ENCODE measurements at regions not wholly inside any gene's neighbourhood (a gene's known extent, or its start where the extent isn't known, plus 50 kb on each side); places are given as distances from the start of the nearest gene placed in this dataset.

DNA sequence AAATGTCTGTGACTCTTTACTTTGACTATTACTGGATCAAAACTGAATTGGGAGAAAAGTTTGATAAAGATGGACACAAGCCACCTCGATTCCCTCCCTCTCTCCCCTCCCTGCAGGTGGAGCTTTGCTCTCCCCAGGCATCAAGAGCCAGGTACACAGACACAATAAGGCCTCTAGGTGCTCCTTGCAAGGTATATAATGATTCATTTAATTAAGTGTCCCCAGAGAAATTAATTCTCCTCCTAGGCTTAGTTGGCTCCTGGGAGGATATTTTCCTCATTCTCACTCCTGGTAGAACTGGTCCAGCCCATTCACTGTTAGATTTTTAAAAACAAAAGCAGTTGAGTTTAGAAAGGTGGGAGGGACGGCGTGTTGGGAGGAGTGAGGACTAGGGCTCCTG lies 352.4 kb upstream of the SMIM21 start:
- TF ChIP-seq CTCF (IDR thresholded peaks at IDR 0.05 in 2 of 3, conservative IDR thresholded peaks at IDR 0.05 in 1 of 3; ENCODE audit: insufficient read depth in 2 of 3, low read depth in 1 of 3, low read length in 3 of 3) (no peak), ZZZ3 (IDR thresholded peaks at IDR 0.05) (no peak), SAFB2 (IDR thresholded peaks at IDR 0.05; ENCODE audit: borderline replicate concordance, low read depth, low read length, severe bottlenecking) (no peak), DLX4 (CRISPR knock-in tag; IDR thresholded peaks at IDR 0.05) (no peak), CHD4 (IDR thresholded peaks at IDR 0.05; ENCODE audit: insufficient read depth, insufficient replicate concordance, low read depth, low read length, poor library complexity, severe bottlenecking) (no peak), YY1 (IDR thresholded peaks at IDR 0.05; ENCODE audit: borderline replicate concordance in 1 of 3, control insufficient read depth in 1 of 3, extremely low read depth in 1 of 3, insufficient read depth in 3 of 3, insufficient read length in 1 of 3, insufficient replicate concordance in 2 of 3, low read depth in 1 of 3, low read length in 2 of 3) (no peak), HEY1 (CRISPR knock-in tag; IDR thresholded peaks at IDR 0.05; ENCODE audit: borderline replicate concordance) (no peak), EZH2 (IDR thresholded peaks at IDR 0.05; ENCODE audit: borderline replicate concordance, low read depth, low read length) (no peak), ETS2 (tag; IDR thresholded peaks at IDR 0.05; ENCODE audit: borderline replicate concordance, poor library complexity, severe bottlenecking) (no peak)
- TF ChIP-seq, protein P1, sequence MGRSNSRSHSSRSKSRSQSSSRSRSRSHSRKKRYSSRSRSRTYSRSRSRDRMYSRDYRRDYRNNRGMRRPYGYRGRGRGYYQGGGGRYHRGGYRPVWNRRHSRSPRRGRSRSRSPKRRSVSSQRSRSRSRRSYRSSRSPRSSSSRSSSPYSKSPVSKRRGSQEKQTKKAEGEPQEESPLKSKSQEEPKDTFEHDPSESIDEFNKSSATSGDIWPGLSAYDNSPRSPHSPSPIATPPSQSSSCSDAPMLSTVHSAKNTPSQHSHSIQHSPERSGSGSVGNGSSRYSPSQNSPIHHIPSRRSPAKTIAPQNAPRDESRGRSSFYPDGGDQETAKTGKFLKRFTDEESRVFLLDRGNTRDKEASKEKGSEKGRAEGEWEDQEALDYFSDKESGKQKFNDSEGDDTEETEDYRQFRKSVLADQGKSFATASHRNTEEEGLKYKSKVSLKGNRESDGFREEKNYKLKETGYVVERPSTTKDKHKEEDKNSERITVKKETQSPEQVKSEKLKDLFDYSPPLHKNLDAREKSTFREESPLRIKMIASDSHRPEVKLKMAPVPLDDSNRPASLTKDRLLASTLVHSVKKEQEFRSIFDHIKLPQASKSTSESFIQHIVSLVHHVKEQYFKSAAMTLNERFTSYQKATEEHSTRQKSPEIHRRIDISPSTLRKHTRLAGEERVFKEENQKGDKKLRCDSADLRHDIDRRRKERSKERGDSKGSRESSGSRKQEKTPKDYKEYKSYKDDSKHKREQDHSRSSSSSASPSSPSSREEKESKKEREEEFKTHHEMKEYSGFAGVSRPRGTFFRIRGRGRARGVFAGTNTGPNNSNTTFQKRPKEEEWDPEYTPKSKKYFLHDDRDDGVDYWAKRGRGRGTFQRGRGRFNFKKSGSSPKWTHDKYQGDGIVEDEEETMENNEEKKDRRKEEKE (IDR thresholded peaks at IDR 0.05; ENCODE audit: borderline replicate concordance in 1 of 2, control insufficient read depth in 1 of 2, low read depth in 2 of 2, low read length in 1 of 2), result no peak
- TF ChIP-seq, protein P2, sequence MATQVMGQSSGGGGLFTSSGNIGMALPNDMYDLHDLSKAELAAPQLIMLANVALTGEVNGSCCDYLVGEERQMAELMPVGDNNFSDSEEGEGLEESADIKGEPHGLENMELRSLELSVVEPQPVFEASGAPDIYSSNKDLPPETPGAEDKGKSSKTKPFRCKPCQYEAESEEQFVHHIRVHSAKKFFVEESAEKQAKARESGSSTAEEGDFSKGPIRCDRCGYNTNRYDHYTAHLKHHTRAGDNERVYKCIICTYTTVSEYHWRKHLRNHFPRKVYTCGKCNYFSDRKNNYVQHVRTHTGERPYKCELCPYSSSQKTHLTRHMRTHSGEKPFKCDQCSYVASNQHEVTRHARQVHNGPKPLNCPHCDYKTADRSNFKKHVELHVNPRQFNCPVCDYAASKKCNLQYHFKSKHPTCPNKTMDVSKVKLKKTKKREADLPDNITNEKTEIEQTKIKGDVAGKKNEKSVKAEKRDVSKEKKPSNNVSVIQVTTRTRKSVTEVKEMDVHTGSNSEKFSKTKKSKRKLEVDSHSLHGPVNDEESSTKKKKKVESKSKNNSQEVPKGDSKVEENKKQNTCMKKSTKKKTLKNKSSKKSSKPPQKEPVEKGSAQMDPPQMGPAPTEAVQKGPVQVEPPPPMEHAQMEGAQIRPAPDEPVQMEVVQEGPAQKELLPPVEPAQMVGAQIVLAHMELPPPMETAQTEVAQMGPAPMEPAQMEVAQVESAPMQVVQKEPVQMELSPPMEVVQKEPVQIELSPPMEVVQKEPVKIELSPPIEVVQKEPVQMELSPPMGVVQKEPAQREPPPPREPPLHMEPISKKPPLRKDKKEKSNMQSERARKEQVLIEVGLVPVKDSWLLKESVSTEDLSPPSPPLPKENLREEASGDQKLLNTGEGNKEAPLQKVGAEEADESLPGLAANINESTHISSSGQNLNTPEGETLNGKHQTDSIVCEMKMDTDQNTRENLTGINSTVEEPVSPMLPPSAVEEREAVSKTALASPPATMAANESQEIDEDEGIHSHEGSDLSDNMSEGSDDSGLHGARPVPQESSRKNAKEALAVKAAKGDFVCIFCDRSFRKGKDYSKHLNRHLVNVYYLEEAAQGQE (IDR thresholded peaks at IDR 0.05; ENCODE audit: borderline replicate concordance), result no peak
- TF ChIP-seq, protein P2 (CRISPR knock-in tag; IDR thresholded peaks at IDR 0.05; ENCODE audit: low read depth), result no peak
- TF ChIP-seq, protein P3, sequence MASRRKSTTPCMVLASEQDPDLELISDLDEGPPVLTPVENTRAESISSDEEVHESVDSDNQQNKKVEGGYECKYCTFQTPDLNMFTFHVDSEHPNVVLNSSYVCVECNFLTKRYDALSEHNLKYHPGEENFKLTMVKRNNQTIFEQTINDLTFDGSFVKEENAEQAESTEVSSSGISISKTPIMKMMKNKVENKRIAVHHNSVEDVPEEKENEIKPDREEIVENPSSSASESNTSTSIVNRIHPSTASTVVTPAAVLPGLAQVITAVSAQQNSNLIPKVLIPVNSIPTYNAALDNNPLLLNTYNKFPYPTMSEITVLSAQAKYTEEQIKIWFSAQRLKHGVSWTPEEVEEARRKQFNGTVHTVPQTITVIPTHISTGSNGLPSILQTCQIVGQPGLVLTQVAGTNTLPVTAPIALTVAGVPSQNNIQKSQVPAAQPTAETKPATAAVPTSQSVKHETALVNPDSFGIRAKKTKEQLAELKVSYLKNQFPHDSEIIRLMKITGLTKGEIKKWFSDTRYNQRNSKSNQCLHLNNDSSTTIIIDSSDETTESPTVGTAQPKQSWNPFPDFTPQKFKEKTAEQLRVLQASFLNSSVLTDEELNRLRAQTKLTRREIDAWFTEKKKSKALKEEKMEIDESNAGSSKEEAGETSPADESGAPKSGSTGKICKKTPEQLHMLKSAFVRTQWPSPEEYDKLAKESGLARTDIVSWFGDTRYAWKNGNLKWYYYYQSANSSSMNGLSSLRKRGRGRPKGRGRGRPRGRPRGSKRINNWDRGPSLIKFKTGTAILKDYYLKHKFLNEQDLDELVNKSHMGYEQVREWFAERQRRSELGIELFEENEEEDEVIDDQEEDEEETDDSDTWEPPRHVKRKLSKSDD (conservative IDR thresholded peaks at IDR 0.05; ENCODE audit: low read length), result no peak

Measured in K562 (cell line).